HG02981 (cell line): ENCODE measurements at regions not wholly inside any gene's neighbourhood (a gene's known extent, or its start where the extent isn't known, plus 50 kb on each side); places are given as distances from the start of the nearest gene placed in this dataset.

Source experiments
- ATAC-seq: cut with Tn5 transposase; IDR thresholded peaks from one replicate; pipeline ENCODE4 v1.9.1; 2021; ENCODE audit warnings: mild to moderate bottlenecking, moderate library complexity; ENCODE audit not compliant: unreplicated experiment

DNA sequence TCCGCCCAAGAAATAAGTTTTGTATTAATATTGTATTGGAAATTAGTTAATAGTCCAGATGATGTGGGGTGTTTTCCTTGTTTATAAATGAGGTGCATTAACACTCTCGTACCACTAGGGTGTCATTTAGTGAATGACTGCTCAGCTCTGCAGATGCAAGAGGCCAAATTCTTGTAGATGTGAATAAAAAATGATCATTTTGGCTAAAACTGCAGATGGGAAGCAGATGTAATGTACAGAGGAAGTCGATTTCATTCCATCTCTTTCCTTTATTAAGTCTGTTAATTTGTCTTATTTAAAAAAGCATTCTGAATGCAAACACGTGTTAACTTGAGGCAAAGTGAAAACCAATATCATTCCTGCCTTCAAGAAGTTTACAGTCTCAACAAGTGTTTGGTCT lies 108.1 kb downstream of the DHX15 start:
- no peak for ATAC-seq

DNA sequence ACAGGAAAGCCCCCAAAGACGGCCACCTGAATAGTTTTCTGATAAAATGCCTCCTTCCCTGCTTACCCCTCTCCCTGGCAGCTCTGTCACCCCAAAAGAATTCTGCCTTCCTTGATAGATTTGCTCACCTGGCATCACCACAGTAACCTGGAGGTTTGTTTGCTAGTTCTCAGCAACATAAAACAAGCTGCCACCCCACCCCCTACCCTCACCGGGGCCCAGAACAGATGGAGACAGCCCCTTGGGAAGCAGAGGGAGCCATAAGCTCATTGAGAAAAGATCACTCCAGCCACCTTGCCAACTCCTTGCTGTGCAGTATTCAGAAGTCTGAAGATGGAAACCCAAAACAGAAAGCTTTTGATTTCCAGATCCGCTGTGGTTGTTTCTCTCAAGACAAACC lies 108.6 kb downstream of the DHX15 start:
- no peak for ATAC-seq

DNA sequence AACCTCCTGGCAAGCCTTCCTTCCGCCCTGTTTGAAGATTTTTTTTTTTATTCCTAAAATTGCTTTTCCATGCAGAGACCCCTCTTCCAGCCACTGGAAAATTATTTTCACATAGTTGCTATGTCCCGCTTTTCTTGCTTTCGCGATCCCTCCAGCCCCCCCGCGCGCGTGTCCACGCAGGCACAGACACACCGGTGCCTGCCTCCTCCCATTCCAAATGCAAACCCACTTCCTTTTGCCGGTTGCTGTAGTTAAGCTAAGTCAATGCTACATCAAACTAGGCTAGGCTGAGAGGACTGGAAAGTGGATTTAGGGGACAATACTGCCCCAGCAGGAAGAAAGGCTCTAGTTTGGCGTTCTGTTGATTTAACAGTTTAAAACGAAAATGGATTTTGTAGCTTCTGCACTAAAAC lies 111.0 kb downstream of the DHX15 start:
- no peak for ATAC-seq

DNA sequence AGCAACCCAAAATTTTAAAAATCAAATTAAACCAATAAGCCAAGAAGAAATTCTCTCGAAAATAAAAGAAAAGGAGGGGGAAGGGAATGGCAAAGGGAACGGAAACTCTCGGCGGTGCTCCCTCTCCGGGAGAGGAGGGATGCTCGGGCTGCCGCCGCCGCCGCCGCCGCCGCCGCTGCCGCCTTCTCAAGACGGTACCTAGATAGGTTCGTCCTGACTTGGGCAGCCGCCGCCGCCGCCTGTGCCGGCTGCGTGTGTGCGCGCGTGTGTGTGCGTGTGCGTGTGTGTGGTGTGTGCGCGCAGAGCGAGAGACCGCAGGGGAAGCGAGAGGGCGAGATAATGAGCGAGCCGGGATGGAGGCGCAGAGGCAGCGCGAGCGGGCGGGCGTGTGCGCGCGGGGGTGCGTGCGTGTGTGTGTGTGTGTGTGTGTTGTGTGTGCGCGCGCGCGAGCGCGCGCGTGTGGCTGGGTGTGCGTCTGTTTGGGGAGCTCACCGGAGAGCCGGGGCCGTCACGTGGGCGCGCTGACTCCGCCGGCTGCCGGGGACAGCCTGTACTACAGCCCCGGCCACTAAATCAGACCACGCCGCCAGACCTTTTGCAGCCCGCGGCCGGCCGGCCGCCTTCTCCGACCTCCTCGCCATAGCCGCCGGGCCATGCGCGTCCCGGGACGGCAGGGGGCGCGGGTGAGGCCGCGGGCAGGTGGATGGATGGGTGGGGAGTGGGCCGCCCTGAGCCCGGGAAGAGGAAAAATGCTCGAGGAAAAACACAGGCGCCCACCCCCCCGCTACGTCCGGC lies 111.6 kb downstream of the DHX15 start:
- peak; percentile 76 for ATAC-seq

DNA sequence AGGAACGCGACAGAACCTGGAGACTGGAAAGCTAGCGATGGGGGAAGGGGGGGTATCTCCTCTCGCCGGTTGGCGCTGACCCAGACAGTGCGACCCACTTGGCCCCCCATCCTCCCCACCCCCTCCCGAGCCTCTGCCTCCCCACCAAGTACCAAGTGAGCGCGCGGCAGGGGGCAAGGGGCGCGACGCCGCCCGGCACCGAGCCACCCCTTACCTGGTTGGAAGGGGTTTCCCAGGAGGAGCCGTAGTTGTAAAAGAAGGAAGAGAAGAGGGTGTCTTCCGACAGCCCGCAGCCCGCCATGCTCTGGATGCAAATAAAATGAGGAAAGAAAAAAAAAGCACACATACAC lies 112.2 kb downstream of the DHX15 start:
- no peak for ATAC-seq

DNA sequence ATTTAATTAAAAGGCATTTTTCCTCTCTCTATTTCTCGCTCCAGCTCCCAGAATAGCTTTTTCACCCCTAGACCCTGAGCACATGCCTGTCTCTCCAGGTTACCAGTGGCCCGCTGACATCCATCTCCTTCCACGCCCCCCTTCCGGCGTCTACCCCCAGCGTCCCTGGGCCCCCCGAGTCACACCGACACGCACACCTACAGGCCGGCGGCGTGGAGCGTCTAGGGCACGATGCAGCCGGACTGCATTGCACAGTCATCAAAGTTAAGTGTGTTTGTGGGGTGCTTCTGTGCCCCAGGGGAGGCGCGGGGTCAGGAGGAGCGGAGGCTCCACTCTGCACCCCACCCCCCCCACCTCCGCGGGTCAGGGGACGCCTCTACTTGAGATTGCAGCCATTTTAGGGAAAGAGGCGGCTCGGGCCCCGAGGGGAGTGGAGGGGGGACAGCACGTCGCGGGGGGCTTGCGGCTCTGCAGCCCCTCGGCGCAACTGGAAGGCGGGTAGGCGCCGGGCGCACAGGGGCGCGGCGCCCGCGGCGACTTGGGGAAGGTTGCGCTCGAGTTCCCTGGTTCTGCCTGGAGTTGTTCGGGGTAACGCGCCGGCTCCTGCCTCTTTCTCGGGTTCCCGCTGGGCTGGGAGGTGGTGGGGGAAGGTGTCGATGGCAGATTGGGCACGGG lies 112.7 kb downstream of the DHX15 start:
- no peak for ATAC-seq

DNA sequence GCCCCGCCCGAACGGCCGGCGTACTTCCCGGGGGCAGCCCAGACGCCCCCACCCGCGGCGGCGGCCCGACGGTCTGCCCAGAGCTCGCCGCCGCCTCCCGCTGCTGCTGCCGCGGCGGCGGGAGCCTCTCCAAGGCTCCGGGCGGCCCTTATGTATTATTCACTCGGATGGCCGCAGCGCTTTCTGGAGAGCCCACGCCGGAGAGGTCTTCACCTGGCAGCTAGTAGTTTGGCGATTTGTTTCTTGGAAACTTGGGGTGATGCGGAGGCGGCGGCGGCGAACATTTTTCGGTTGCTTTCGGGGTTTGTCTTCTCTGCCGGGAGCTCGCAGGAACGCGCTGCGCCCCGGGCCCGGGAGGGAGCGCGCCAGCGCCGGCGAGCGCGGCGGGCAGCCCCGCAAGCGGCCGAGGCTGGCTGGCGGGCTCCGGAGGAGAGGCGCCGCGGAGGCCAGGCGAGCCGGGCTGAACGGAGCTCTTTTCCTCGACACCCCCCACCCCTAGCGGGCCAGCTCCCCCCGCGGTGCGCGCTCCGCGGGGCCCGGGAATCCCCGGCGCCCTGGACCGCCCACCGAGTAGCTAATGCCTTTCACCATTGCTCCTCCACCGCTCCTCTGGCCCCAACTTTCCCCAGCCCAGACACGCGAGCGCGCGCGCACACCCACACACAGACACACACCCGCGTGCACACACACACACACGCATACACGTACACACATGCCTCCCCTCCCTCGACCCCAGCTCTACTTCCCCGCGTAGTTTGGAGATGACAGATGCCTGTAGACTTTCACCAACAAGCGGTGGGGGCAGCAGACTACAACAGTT lies 113.5 kb downstream of the DHX15 start:
- no peak for ATAC-seq

DNA sequence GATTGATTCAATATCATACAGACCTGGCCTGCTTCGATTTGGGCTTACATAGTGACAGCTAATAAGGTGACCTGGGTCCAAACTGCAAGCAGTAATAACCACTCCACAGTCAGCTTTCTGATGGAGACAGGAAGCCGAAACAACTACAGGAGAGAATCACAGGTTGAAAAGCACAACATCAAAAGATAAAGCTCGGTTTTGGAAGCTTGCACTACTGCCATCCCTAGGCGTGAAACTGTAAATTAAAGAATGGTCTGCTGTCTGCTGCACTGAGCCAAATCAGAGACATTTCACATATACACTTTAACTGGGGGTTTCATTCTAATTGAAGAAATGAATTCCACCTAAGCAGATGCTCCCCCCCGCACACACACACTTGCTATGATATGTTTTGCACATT lies 116.3 kb downstream of the DHX15 start:
- ATAC-seq, result no peak

DNA sequence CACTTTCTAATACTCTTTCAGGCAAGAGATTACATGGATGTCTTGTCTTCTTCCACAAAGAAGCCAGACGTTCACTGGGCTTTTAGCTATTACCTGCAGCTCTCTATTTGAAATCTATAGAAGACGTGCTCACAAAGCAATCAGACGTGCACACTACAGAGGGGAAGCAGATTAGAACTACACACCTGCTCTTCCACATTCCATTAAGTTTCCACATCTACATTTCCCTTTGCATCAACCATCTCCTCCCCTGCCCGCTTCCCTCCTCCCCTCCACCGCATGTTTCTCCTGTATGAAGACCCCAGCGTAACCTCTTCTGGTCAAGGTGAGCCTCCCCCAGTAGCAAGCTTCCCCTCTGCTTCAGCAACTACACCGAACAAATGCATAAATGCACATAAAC lies 119.8 kb downstream of the DHX15 start:
- ATAC-seq, result no peak

DNA sequence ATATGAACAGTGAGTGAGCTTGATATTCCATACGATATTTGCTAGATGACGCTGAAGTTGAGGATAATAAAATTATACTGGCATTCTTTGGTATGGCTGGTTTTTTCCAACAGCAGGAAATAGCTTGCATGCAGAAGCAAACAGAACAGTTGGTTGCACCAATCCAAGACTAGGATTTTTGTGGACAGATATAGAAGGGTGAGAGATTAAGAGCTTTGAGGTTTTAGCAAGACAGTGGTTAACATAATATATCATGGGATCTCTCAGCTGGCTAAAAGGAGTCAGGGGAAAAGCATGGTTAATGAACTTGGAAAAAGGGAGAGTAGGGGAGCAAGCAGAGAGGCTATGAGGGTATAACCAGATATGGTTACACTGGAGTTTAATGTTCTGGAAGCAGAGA lies 127.9 kb downstream of the DHX15 start:
- no peak for ATAC-seq

DNA sequence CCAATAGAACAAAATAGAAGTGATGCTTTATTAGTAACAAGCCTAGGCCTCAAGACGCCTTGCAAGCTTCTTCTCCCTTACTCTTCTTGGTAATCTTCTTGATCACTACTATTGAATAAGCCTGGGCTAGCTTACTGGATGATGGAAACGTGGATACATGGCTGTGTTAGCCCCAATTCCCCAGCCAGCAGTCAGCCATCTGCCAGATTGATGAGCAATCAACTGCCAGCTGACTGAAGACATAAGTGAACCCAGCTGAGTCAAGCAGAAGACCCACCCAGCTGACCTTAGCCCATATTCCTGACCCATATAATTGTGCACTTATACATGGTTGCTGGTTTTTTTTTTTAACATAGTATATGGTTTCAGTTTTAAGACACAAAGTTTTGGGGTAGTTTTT lies 130.4 kb downstream of the DHX15 start:
- no peak for ATAC-seq

DNA sequence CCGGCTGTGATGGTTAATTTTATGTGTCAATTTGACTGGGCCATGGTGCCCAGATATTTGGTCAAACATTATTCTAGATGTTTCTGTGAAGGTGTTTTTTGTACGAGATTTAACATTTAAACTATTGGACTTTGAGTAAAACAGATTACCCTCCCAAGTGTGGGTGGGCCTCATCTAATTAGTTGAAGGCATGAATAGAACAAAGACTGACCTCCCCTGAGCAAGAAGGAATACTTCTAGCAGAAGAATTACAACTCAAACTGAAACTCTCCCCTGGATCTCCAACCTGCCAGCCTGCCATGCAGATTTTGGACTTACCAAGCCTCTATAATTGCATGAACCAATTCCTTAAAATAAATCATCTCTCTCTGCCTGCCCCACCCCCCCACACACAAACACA lies 132.5 kb downstream of the DHX15 start:
- ATAC-seq, result no peak

DNA sequence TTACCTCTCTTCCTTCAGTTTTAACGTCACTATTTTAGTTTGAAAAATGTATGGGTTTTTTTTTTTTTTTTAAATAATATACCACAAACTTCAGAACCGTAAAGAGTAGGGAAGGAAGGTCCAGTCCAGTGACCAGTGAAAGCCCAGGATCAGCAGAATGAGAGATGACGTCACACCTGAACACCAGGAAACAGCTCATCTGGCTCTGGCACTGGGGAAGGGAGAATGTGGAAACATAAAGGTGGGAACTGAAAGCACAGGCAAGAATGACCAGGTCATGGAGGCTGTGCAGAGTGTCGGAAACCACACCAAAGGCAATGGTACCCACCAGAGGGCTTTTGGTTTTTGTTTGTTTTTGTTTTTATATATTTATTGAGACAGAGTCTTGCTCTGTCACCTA lies 141.2 kb downstream of the DHX15 start:
- no peak for ATAC-seq

DNA sequence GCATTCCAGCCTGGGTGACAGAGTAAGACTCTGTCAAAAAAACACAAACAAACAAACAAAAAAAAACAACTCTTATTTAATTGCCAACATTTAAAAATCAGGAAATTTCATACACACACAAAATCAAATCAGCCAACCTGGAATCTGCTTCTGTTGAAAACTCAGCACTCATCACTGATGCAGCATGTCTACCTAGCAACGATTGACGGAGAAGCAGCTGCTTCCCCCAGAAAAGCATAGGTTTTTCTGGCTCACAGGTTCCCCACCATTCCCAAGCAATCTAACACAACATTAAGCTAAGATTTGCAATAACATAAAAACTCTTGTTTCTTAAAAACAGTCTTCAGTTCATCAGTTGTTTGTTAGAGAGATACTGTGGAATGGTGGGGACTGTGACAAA lies 143.6 kb downstream of the DHX15 start:
- ATAC-seq, result no peak

DNA sequence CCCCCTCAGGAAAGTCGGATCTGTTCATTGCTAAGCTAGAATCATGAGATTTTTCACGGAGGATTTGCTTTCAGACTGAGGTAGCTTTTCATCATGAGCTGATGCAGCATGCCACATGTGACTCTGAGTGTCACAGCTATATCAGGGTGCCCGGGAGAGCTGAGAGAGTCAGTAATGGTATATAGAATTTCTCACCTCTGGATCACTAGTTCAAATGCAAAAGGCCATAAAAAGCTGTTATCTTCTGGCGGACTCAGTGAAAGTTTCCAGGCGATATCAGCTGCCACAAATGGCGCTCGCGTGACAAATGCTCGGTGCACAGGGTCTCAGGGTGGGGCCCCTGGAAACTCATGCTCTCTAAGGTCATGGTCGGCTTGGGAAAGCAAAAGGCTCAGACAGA lies 150.1 kb downstream of the DHX15 start:
- no peak for ATAC-seq

DNA sequence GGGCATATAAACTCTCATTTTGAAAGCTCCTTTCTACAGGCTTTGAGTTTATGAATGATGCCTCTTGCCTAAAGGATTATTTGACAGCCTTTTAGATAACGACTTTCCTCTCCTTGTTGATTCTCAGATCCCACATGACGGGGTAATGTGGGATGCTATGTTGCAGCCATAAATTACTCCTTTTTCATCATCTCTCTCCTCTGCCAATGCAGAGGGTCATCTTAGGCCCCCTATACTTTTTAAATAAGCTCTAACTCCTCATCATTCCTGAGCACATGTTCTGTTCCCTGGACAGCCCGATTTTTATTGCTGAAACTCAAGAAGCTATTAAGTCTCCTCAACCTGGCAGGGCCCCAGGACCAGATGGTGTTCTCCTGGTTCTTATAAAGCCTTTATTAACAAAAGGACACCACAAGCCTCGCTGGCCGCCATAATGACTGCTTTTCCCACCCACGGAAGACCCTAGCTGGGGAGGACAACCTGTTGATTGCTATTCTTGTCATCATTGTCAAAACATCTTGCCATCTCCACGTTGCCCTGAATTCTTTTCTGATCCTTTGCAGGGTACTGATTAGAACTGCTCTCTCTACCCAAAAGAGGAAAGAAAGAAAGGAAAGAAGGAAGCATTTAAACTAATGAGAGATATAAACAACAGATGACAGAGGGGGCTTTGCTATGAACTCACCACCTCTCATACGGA lies 150.7 kb downstream of the DHX15 start:
- no peak for ATAC-seq

DNA sequence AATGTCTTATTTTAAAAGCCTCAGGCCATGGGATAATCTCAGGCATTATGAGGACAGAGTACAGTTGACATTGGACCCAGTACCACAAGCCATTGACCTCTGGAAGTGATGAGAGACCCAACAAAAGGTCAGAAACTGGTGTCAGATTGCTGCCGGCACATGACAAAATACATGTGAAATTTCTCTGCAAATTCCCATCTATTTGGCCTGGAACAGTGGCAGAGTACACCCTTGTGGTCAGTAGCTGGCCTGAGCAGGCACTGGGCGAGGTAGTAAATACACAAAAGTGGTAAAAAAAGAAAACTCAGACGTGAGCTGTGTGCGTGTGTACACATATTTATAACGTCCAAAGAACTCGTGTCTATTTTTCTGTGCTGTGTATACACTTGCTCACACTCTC lies 155.5 kb downstream of the DHX15 start:
- ATAC-seq, result no peak

DNA sequence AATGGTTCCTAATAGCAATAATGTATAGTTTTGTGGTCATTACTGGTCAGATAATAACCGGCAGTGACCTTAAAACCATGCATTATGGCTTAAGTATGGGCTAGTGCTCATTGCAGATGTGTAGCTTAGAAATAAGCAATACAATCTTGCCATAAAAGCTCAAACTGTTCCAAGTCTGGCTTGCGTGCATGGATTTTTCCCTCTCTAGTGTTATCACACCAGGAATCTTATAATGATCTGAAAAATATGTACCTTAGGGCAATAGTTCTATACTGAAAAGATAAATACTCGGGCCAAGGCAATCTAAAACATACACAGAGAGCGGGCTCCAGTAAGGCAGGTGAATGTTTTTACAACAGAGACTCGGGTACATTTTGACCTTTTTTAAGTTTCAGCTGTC lies 157.8 kb downstream of the DHX15 start:
- ATAC-seq, result no peak

DNA sequence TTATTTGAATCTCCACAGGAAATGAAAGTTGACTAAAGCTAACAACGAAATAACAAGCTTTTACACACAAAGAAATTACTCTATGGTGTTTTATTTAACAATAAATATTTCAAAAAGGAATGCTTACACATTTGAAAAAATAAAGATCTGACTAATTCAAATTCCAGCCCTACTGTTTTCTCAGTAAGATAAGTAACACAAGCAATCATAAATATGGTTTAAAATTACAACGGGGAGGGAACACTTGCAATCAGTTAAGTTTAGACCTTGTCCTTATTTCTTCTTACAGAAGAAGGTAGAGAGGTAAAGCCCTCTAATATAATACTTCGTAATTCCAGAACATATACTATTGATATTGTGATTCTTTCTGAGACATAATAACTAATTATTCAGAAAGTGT lies 158.5 kb downstream of the DHX15 start:
- no peak for ATAC-seq

DNA sequence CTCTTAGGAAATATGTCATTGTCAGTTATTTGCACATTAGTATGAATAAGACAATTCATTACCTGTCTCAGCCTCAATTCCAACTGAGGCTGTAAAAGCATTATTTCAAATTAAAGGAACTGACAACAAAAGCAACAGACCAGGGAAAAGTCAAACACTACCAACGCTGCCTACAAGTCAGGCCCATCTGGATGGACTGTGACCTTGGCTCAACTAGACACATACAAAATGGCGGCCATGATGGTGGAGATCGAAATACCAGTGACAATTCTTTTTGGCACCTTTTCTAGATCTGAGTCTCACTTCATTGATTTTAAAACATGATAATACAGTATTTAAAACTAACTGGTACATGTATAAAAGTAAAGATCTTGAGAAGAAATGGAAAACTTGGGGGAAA lies 160.7 kb downstream of the DHX15 start:
- no peak for ATAC-seq

DNA sequence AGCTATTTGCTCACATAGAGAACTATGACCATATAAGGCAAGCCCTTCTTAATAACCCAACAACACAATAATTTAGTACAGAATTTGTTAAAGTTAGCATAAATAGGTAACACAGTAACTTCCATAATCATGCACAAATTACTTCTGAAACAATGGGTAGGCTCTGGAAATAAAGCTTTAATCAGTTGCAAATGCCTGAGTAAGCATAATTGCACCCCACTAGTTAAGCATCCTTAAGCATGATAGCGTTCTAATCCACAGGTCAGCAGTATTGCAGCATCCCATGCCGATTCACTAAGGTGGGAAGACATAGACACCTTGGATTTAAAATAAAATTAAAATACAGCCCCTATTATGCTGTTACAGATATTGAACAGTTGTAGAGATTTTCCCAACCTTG lies 161.7 kb downstream of the DHX15 start:
- no peak for ATAC-seq
